GM18507 (cell line): ENCODE measurements at regions not wholly inside any gene's neighbourhood (a gene's known extent, or its start where the extent isn't known, plus 50 kb on each side); places are given as distances from the start of the nearest gene placed in this dataset.
"Not testable (repeated sequence)": the region's sequence is repeated elsewhere in the genome, so short reads cannot be mapped to it uniquely, and the experiment has no call there.

Experiments
- DNase-seq: peaks from one replicate; pipeline ENCODE4 v3.0.0; 2011; ENCODE audit warnings: low read depth; ENCODE audit not compliant: insufficient read length; ENCODE audit errors: extremely low spot score
- FAIRE-seq: peaks from 2 replicates; lab custom pipeline; 2011; peaks lifted over from hg19 to GRCh38; lab: Jason Lieb, UNC

- DNase-seq (no peak), FAIRE-seq (no peak)
These were observed 72.1 kb upstream of the ANKRD55 start for GRCh38 chr5:56305001-56305950.

DNA sequence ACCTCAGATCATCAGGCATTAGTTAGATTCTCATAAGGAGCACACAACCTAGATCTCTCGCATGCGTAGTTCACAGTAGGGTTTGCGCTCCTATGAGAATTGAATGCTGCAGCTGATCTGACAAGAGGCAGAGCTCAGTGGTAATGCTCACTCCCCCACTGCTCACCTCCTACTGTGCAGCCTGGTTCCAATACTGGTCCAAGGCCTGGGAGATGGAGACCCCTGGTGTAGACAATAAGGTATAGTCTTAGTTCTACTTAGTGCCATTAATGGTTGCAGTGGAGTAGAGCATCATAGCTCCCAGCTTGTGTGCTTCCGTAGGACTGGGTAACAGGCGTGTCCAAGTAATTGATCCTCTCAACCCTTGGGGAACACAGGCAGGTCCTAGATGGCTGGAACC, 70.4 kb upstream of the ANKRD55 start:
- no peak for FAIRE-seq
- no peak for DNase-seq

GRCh38 chr5:56302027-56302426, 68.9 kb upstream of the ANKRD55 start:
- DNase-seq: no peak
- no peak for FAIRE-seq

- no peak for FAIRE-seq
These were observed 67.9 kb upstream of the ANKRD55 start for GRCh38 chr5:56301069-56301468.

GRCh38 chr5:56299212-56299611, 66.1 kb upstream of the ANKRD55 start:
- no peak for DNase-seq
- FAIRE-seq: no peak

More at GRCh38 chr5:56301069-56301468, 67.9 kb upstream of the ANKRD55 start:
- DNase-seq: no peak

DNA sequence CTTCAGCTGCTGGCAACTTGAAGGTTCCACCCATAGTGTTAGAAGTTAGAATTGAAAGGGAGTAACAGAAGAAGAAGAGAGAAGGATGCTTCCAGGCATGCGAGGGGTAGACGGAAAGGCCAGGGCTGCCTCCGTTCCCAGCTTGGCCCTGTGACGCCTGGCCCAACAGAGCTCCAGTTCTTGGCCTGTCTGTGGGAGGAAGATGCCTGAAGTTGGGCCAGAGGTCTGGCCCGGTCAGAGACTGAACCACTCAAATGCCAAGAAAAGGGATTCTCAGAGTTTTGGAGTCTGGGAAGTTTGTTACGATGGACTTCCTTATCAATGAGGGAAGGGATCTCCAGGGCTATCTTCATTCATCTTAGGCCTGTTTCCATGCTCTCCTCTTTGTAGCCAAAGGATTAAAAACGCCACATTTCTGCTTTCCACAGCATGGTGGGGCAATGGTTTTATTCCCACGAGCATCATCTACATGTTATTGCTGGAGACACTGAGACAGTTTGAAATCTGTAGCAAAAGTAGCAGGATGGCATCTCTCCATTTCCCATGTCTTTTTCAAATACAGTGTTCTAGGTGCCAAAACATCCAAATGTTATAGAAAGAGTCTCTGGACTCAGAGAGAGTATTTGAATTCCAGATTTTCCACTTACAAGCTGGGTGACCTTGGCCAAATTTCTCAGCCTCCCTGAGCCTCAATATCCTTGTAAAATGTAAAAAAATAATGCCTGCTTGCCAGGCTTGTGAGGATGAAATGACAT, 65.4 kb upstream of the ANKRD55 start:
- DNase-seq (no peak), FAIRE-seq (no peak)

DNA sequence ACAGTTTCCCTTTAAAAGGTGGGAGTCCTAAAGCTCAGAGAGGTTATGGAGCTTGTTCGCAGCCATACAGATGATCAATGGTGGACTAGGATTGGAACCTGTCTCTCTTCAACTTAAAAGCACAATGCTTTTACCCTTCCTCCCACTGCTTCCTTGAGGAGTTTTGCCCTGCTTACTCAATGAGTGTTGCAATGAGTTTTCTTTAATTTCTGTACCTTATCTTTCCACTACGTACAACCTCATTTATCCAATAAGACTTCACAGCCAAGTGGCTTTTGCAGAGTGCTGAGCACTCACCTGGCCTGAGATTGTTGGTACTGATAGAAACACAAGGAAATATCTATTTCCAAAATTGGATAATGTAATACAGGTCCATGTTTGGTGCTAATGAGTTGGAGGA, 64.7 kb upstream of the ANKRD55 start:
- DNase-seq: no peak
- FAIRE-seq: no peak

- not testable (repeated sequence) for DNase-seq, FAIRE-seq
These were observed 62.2 kb upstream of the ANKRD55 start for GRCh38 chr5:56295311-56295710.

DNA sequence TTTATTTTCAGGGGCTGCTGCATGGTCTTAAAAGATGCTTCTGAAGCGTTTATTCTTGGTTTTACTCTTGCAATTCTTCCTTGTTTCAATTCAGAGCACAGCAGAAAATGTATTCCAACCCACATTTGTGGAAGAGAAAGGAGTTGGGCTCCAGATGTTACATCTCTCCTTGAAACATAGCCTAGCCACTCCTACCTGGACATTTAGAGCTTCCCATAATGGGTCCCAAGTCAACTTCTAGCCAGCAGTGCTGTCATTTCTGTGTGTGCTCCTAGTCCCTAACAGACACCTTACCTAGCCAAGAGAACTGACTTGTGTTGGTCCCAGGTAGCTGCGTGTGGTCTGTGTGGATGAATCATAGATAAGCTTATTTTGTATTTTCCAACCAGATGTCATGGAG, 61.2 kb upstream of the ANKRD55 start:
- DNase-seq (no peak), FAIRE-seq (no peak)

- DNase-seq, FAIRE-seq: not testable (repeated sequence)
These were observed 59.7 kb upstream of the ANKRD55 start for GRCh38 chr5:56292874-56293273.

- FAIRE-seq: no peak
These were observed 58.7 kb upstream of the ANKRD55 start for GRCh38 chr5:56291661-56292374.

DNA sequence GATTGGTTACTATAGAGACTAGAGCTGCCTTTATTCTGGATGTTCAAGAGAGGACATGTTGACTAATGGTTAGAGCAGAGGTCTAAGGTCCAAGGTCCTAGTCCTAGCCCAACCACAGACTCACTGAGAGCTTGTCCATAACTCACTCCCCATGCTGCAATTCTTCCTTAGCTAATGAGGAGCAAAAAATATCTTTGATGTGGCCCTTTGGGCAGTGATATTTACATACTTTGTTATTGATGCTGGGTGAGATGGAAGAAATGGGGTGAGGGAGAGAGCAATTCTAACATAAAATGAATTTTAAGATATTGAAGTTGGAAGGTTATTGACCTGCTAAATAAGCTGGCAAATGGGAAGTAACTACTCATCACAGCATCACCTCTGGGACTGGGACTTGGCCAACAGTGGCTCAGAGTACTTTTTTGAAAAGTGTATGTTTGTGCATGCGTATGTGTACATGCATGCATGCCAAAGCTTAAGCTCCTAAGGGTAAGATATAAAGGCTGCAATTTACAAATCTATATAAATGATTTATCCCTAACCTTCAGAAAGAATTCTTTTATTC, 58.0 kb upstream of the ANKRD55 start:
- no peak for FAIRE-seq

More at GRCh38 chr5:56291661-56292374, 58.7 kb upstream of the ANKRD55 start:
- DNase-seq: no peak

GRCh38 chr5:56290378-56291078, 57.4 kb upstream of the ANKRD55 start:
- FAIRE-seq (no peak), DNase-seq (no peak)

More for the DNA sequence above, 58.0 kb upstream of the ANKRD55 start:
- DNase-seq: no peak

DNA sequence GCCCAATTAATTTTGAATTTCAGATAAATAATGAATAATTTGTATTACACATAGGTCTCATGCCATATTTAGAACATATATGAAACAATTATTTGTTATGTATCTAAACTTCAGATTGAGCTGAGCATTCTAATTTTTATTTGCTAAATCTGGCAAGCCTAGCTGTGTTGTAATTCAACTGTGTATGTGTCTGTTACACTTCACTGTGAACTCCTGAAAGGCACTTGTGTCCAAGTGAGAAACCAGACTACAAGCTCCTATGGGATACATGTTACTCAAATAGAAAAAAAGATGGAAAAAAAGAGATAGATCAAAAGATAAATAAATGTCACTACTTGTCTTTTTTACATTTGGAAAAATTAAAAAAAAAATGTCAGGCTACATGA, 56.5 kb upstream of the ANKRD55 start:
- FAIRE-seq: no peak

DNA sequence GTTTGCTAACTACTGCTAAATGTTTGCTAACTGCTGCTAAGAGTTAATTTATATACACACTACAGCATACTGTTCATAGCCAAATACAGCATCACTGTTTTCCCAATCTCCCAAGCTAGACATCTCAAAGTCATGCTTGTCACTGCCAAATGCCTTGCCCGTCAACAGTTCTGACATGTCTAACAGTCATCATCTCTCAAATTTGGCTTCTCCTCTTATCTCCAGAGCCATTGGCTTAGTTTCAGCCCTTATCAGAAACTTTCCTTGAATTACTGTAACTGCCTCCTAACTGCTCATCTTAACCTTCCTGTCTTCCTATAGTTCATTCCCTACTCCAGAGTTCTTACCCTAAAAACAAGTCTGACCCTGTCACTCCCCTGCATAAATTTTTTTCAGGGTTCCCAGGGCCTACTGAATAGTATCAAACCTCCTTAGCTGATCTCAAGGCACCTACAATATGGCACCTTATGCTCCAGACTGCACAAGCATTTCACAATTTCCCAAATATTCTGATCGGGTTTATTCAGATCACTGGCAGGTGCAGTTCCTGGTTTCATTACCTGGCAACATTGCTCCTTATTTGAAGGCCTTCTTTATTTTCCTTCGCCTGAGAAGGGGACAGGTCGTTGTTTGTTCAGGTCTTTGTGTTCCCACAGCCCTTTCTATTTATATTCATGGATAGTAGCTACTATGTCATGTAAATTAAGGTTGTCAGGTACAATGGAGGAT, 55.9 kb upstream of the ANKRD55 start:
- FAIRE-seq (no peak), DNase-seq (no peak)

More for the DNA sequence above, 56.5 kb upstream of the ANKRD55 start:
- no peak for DNase-seq

DNA sequence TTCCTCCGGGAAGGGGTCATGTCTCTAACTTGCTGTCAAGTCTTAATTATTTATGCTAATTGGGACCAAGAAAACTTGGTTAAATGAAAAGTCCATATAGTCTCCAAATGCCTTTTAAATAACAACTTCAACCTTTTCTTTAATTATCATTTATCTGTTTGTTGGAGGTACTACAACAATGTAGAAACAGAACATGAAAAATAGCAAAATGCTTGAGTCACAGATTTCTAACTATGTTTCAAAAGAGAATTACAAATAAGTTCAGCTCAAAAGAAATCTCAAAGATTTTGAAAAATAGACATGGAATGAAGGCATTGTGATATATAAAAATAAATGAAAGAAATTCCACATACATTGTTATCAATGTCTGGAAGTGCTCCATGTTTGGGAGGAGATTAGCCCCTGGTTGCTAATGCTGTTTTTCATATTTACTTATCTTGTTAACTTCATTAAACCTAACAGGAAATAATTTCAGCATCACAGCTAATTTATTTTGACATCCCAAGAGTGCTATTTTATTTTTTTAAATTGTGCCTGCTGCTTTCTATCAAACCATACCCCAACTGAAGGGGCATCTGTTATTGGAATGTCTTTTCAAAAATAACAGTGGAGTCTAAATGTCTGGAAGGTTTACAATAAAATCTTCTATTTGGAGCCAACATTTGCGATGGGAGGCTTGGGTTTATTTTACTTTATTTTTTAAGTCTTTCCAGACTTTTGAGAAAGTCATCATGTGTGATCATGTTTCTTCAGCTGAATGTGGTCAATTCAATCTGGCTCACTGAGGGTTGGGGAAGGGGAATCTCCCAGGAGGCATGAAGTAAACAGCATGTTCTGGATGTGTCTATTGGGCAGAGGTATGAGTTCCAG, 53.1 kb upstream of the ANKRD55 start:
- FAIRE-seq (no peak), DNase-seq (no peak)

DNA sequence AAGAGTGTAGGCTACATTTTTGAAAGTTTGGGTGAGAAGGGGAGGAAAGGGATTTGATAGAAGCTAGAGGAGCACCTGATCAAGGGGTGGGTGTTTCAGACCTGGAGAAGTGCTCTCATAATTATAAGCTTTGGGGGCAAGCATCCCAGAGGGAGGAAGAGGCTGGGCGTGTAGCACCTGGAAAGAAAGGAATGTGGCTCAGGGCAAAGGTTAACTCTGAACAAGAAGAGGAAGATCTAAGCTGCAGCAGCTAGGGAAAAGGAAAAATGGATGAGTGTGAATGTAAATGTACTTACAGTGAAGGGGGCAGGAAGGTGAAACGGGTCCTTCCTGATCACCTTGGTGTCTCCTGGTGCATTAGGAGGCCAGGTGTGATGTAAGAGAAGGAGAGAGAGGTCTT, 49.8 kb upstream of the ANKRD55 start:
- DNase-seq: no peak
- no peak for FAIRE-seq
